GM19238 (cell line): ENCODE measurements at regions not wholly inside any gene's neighbourhood (a gene's known extent, or its start where the extent isn't known, plus 50 kb on each side); places are given as distances from the start of the nearest gene placed in this dataset.
"Not testable (repeated sequence)": the region's sequence is repeated elsewhere in the genome, so short reads cannot be mapped to it uniquely, and the experiment has no call there.

Source experiments
- DNase-seq: peaks from one replicate; pipeline ENCODE4 v3.0.0; 2011; ENCODE audit warnings: low spot score; ENCODE audit not compliant: insufficient read length

GRCh38 chr9:72471096-72471495 lies 50.3 kb upstream of the TMC1 start:
- DNase-seq, result no peak

- no peak for DNase-seq
Observed at GRCh38 chr9:72467766-72468738, 53.4 kb upstream of the TMC1 start.

- DNase-seq, result no peak
Observed at GRCh38 chr9:72465593-72465984, 55.8 kb upstream of the TMC1 start.

- no peak for DNase-seq
Observed at GRCh38 chr9:72464857-72465592, 56.4 kb upstream of the TMC1 start.

- no peak for DNase-seq
Observed at GRCh38 chr9:72462340-72462739, 59.1 kb upstream of the TMC1 start.

- DNase-seq, result no peak
Observed at GRCh38 chr9:72460342-72461312, 60.8 kb upstream of the TMC1 start.

- no peak for DNase-seq
Observed at GRCh38 chr9:72459308-72459707, 62.1 kb upstream of the TMC1 start.

GRCh38 chr9:72458153-72458552 lies 63.3 kb upstream of the TMC1 start:
- no peak for DNase-seq

- no peak for DNase-seq
Observed at GRCh38 chr9:72457366-72457765, 64.0 kb upstream of the TMC1 start.

GRCh38 chr9:72454871-72455491 lies 66.4 kb upstream of the TMC1 start:
- no peak for DNase-seq

GRCh38 chr9:72453797-72454196 lies 67.6 kb upstream of the TMC1 start:
- no peak for DNase-seq

- not testable (repeated sequence) for DNase-seq
Observed at GRCh38 chr9:72446241-72446640, 75.2 kb upstream of the TMC1 start.

GRCh38 chr9:72445306-72445995 lies 76.0 kb upstream of the TMC1 start:
- no peak for DNase-seq

- DNase-seq, result no peak
Observed at GRCh38 chr9:72444435-72444834, 77.0 kb upstream of the TMC1 start.

GRCh38 chr9:72443855-72444254 lies 77.6 kb upstream of the TMC1 start:
- peak; percentile 49 for DNase-seq

GRCh38 chr9:72441848-72442607 lies 77.0 kb upstream of the ZFAND5 start:
- no peak for DNase-seq

- DNase-seq, result no peak
Observed at GRCh38 chr9:72440992-72441847, 76.2 kb upstream of the ZFAND5 start.

GRCh38 chr9:72440378-72440777 lies 75.4 kb upstream of the ZFAND5 start:
- no peak for DNase-seq
